GM19240 (cell line): ENCODE measurements at regions not wholly inside any gene's neighbourhood (a gene's known extent, or its start where the extent isn't known, plus 50 kb on each side); places are given as distances from the start of the nearest gene placed in this dataset.
"Not testable (repeated sequence)": the region's sequence is repeated elsewhere in the genome, so short reads cannot be mapped to it uniquely, and the experiment has no call there.

ENCODE experiments used
- DNase-seq: peaks from one replicate; pipeline ENCODE4 v3.0.0; 2011; ENCODE audit warnings: low spot score; ENCODE audit not compliant: insufficient read length

- no peak for DNase-seq
Observed at GRCh38 chr7:149635561-149636329, 137.6 kb downstream of the ZNF467 start.

- DNase-seq, result no peak
Observed at GRCh38 chr7:149633976-149634945, 136.7 kb upstream of the ZNF746 start.

GRCh38 chr7:149628361-149629149, 130.9 kb upstream of the ZNF746 start:
- DNase-seq, result not testable (repeated sequence)

GRCh38 chr7:149627911-149628310, 130.3 kb upstream of the ZNF746 start:
- no peak for DNase-seq

- no peak for DNase-seq
Observed at GRCh38 chr7:149626972-149627371, 129.4 kb upstream of the ZNF746 start.

GRCh38 chr7:149625947-149626392, 128.4 kb upstream of the ZNF746 start:
- DNase-seq, result no peak

GRCh38 chr7:149625340-149625946, 127.8 kb upstream of the ZNF746 start:
- peak; percentile 30 for DNase-seq

- peak; percentile 63 for DNase-seq
Observed at GRCh38 chr7:149624419-149625339, 127.1 kb upstream of the ZNF746 start.

- no peak for DNase-seq
Observed at GRCh38 chr7:149624006-149624405, 126.4 kb upstream of the ZNF746 start.

- DNase-seq, result not testable (repeated sequence)
Observed at GRCh38 chr7:149623262-149623997, 125.8 kb upstream of the ZNF746 start.

- DNase-seq, result no peak
Observed at GRCh38 chr7:149622444-149623210, 125.0 kb upstream of the ZNF746 start.

- no peak for DNase-seq
Observed at GRCh38 chr7:149621776-149622175, 124.2 kb upstream of the ZNF746 start.

GRCh38 chr7:149620961-149621360, 123.4 kb upstream of the ZNF746 start:
- DNase-seq, result no peak

GRCh38 chr7:149616898-149617297, 119.3 kb upstream of the ZNF746 start:
- no peak for DNase-seq

GRCh38 chr7:149615690-149616270, 118.2 kb upstream of the ZNF746 start:
- DNase-seq, result no peak

- no peak for DNase-seq
Observed at GRCh38 chr7:149610441-149611011, 112.9 kb upstream of the ZNF746 start.

- DNase-seq, result no peak
Observed at GRCh38 chr7:149608168-149608567, 110.6 kb upstream of the ZNF746 start.

- no peak for DNase-seq
Observed at GRCh38 chr7:149607683-149608082, 110.1 kb upstream of the ZNF746 start.
